Esophagus squamous epithelium (tissue), 5 donors: ENCODE measurements at regions not wholly inside any gene's neighbourhood (a gene's known extent, or its start where the extent isn't known, plus 50 kb on each side); places are given as distances from the start of the nearest gene placed in this dataset.

ENCODE experiments used
- DNase-seq: peaks from one replicate; lab custom pipeline; 2025; lab: John Stamatoyannopoulos, UW
- H3K27ac ChIP-seq, 4 donors: fragments of 200-600 bp; sonication (generic); one replicate each; pipeline ENCODE4 v1.5.1; 2016 to 2019; ENCODE audit warnings: mild to moderate bottlenecking in 1 of 4
- H3K27me3 ChIP-seq, 4 donors: fragments of 200-600 bp; sonication (generic); 1 replicate in 3 of 4; 2 replicates in 1 of 4; pipeline versions ENCODE4 v1.5.1 to v1.6.0; 2017 to 2021; ENCODE audit warnings: antibody characterized with exemption in 1 of 4
- H3K36me3 ChIP-seq, 3 donors: fragments of 200-600 bp; sonication (generic); one replicate each; pipeline ENCODE4 v1.5.1; 2016 to 2019
- H3K4me1 ChIP-seq, 3 donors: fragments of 200-600 bp; sonication (generic); one replicate each; pipeline ENCODE4 v1.5.1; 2017 to 2019
- H3K4me3 ChIP-seq, 4 donors: fragments of 200-600 bp; sonication (generic); 1 replicate in 3 of 4; 2 replicates in 1 of 4; pipeline ENCODE4 v1.5.1; 2016 to 2019; ENCODE audit warnings: mild to moderate bottlenecking in 2 of 4, moderate library complexity in 1 of 4
- H3K9me3 ChIP-seq, 3 donors: fragments of 200-600 bp; sonication (generic); one replicate each; pipeline ENCODE4 v1.5.1; 2016 to 2019
- CTCF ChIP-seq, 6 experiments: fragments of 450-650 bp in 4 of 6; fragments of 200-600 bp in 2 of 6; sonication (generic) in 2 of 6; IDR thresholded peaks; one replicate each; pipeline ENCODE4 v1.5.1; 2016 to 2019; ENCODE audit warnings: antibody characterized with exemption in 6 of 6, mild to moderate bottlenecking in 4 of 6, moderate library complexity in 4 of 6
- POLR2A ChIP-seq, 4 donors: fragments of 450-650 bp; IDR thresholded peaks; one replicate each; pipeline ENCODE4 v1.6.1; 2017; ENCODE audit warnings: antibody characterized with exemption in 4 of 4, mild to moderate bottlenecking in 4 of 4, moderate library complexity in 3 of 4
- WGBS, 2 donors: methylation state at CpG; one replicate each; pipeline ENCODE4 v1.1.5; 2018; 5-methylcytosine and 5-hydroxymethylcytosine counted together
- intact Hi-C: fragments of 100-400 bp; cut with DNase I; formaldehyde crosslinking; loops from one replicate; pipeline ENCODE4 v1.15.0; 2022
- donor health status: DM: yes; HTN: yes; CAD: no.

GRCh38 chr15:61314427-61314826, 85.3 kb upstream of the RORA start:
- Histone ChIP-seq H3K4me1 (peaks cover 0 to 5% (median 0%) of the 10 kb centered on the region in 3 donors), H3K9me3 (no peaks in the 10 kb centered on the region), H3K36me3 (no peaks in the 10 kb centered on the region), H3K4me3 (no peak overlapping the region), H3K27me3 (peaks cover 0 to 5% (median 0%) of the 10 kb centered on the region in 4 donors), H3K27ac (no peak overlapping the region)
- no peak for DNase-seq
- intact Hi-C loops, result no loop called here
- no peak for TF ChIP-seq CTCF (IDR thresholded peaks at IDR 0.05)
- TF ChIP-seq POLR2A (IDR thresholded peaks at IDR 0.05), result no peak

GRCh38 chr15:61309617-61310016, 80.5 kb upstream of the RORA start:
- WGBS, 2 donors, result 70 to 75% methylated on average over 3 to 5 of the region's 5 CpGs

GRCh38 chr15:61309031-61309511, 80.0 kb upstream of the RORA start:
- H3K4me1 ChIP-seq, result no peaks in the 10 kb centered on the region
- TF ChIP-seq CTCF (IDR thresholded peaks at IDR 0.05) (no peak), POLR2A (IDR thresholded peaks at IDR 0.05) (no peak)
- H3K36me3 ChIP-seq, result no peaks in the 10 kb centered on the region
- 54 to 61% methylated on average over 6 to 7 of the region's 7 CpGs for WGBS, 2 donors
- no peak overlapping the region for H3K4me3 ChIP-seq
- H3K27ac ChIP-seq, result no peak overlapping the region
- H3K27me3 ChIP-seq, result peaks cover 0 to 5% (median 0%) of the 10 kb centered on the region in 4 donors
- no peak for DNase-seq
- no peaks in the 10 kb centered on the region for H3K9me3 ChIP-seq
- intact Hi-C loops, result no loop called here

More at GRCh38 chr15:61309617-61310016, 80.5 kb upstream of the RORA start:
- TF ChIP-seq POLR2A (IDR thresholded peaks at IDR 0.05) (no peak), CTCF (IDR thresholded peaks at IDR 0.05) (no peak)
- Histone ChIP-seq H3K9me3 (no peaks in the 10 kb centered on the region), H3K4me3 (no peak overlapping the region), H3K27ac (no peak overlapping the region), H3K27me3 (peaks cover 0 to 5% (median 0%) of the 10 kb centered on the region in 4 donors), H3K4me1 (no peaks in the 10 kb centered on the region), H3K36me3 (no peaks in the 10 kb centered on the region)
- intact Hi-C loops, result no loop called here
- DNase-seq, result no peak

- DNase-seq, result no peak
- H3K36me3 ChIP-seq, result no peaks in the 10 kb centered on the region
- TF ChIP-seq CTCF (IDR thresholded peaks at IDR 0.05) (no peak), POLR2A (IDR thresholded peaks at IDR 0.05) (no peak)
- no peak overlapping the region for H3K4me3 ChIP-seq
- H3K9me3 ChIP-seq, result no peaks in the 10 kb centered on the region
- intact Hi-C loops, result no loop called here
- H3K4me1 ChIP-seq, result no peaks in the 10 kb centered on the region
- 72% methylated on average over 2 of the region's 2 CpGs for WGBS, 2 donors
- H3K27me3 ChIP-seq, result peaks cover 0 to 5% (median 0%) of the 10 kb centered on the region in 4 donors
- H3K27ac ChIP-seq, result no peak overlapping the region
These were observed 79.3 kb upstream of the RORA start for GRCh38 chr15:61308437-61308836.

- intact Hi-C loops, result no loop called here
- TF ChIP-seq POLR2A (IDR thresholded peaks at IDR 0.05) (no peak), CTCF (IDR thresholded peaks at IDR 0.05) (no peak)
- no peak for DNase-seq
- H3K36me3 ChIP-seq, result no peaks in the 10 kb centered on the region
- no peak overlapping the region for H3K27ac ChIP-seq
- WGBS, 2 donors, result 49 to 62% methylated on average over 5 of the region's 5 CpGs
- H3K27me3 ChIP-seq, result peaks cover 0 to 5% (median 0%) of the 10 kb centered on the region in 4 donors
- no peak overlapping the region for H3K4me3 ChIP-seq
- H3K4me1 ChIP-seq, result no peaks in the 10 kb centered on the region
- no peaks in the 10 kb centered on the region for H3K9me3 ChIP-seq
These were observed 78.4 kb upstream of the RORA start for GRCh38 chr15:61307474-61307873.
